CD14-positive monocyte (primary cell): ENCODE measurements at regions not wholly inside any gene's neighbourhood (a gene's known extent, or its start where the extent isn't known, plus 50 kb on each side); places are given as distances from the start of the nearest gene placed in this dataset.

Experiments used
- DNase-seq, 3 donors: peaks; one replicate each; pipeline ENCODE4 v3.0.0-alpha.2; 2011 to 2022
- H2AFZ ChIP-seq: 2 replicates; pipeline ENCODE4 v1.6.0; 2012; ENCODE audit warnings: mild to moderate bottlenecking, low read depth, low read length, inconsistent platforms; ENCODE audit not compliant: insufficient read depth, poor library complexity, severe bottlenecking
- H3K27ac ChIP-seq, 2 donors: 1 replicate in 1 of 2; 2 replicates in 1 of 2; pipeline ENCODE4 v1.5.1; 2012 to 2013; ENCODE audit warnings: low read length in 2 of 2, control low read depth in 1 of 2, inconsistent platforms in 1 of 2, low read depth in 1 of 2, mild to moderate bottlenecking in 1 of 2
- H3K27me3 ChIP-seq, 2 donors: one replicate each; pipeline versions ENCODE4 v1.6.0 to v1.6.1; 2011 to 2013; ENCODE audit warnings: low read length in 2 of 2; ENCODE audit not compliant: control insufficient read depth in 2 of 2, insufficient read depth in 2 of 2
- H3K36me3 ChIP-seq, 2 donors: replicated peaks in 1 of 2; 1 replicate in 1 of 2; 2 replicates in 1 of 2; pipeline versions ENCODE4 v1.5.1 to v1.6.1; 2012 to 2013; ENCODE audit warnings: low read length in 2 of 2, control low read depth in 1 of 2, inconsistent platforms in 1 of 2, mild to moderate bottlenecking in 1 of 2; ENCODE audit not compliant: insufficient read depth in 2 of 2, control insufficient read depth in 1 of 2
- H3K4me1 ChIP-seq, 2 donors: 1 replicate in 1 of 2; 2 replicates in 1 of 2; pipeline versions ENCODE4 v1.5.1 to v1.6.1; 2012 to 2013; ENCODE audit warnings: low read length in 2 of 2, control low read depth in 1 of 2, inconsistent platforms in 1 of 2, mild to moderate bottlenecking in 1 of 2, moderate library complexity in 1 of 2; ENCODE audit not compliant: insufficient read depth in 2 of 2, control insufficient read depth in 1 of 2
- H3K4me2 ChIP-seq: replicated peaks from 2 replicates; pipeline ENCODE3; 2012; ENCODE audit warnings: low read length, moderate library complexity, mild to moderate bottlenecking; ENCODE audit not compliant: poor library complexity, severe bottlenecking; ENCODE audit errors: extremely low read depth
- H3K4me3 ChIP-seq, 3 experiments: fragments of 200-600 bp in 1 of 3; sonication (generic) in 1 of 3; replicated peaks in 1 of 3; 1 replicate in 2 of 3; 2 replicates in 1 of 3; pipeline ENCODE4 v1.5.1; 2011 to 2013; ENCODE audit warnings: low read length in 3 of 3, mild to moderate bottlenecking in 3 of 3, control low read depth in 2 of 3, low read depth in 2 of 3, inconsistent platforms in 1 of 3, moderate library complexity in 1 of 3
- H3K79me2 ChIP-seq: 2 replicates; pipeline ENCODE4 v1.6.0; 2012; ENCODE audit warnings: mild to moderate bottlenecking, control low read depth, inconsistent platforms, low read length, moderate library complexity; ENCODE audit not compliant: insufficient read depth
- H3K9ac ChIP-seq: 2 replicates; pipeline ENCODE4 v1.6.0; 2017; ENCODE audit warnings: low read length, mild to moderate bottlenecking; ENCODE audit not compliant: insufficient read depth, poor library complexity, severe bottlenecking
- H3K9me3 ChIP-seq, 2 donors: replicated peaks in 1 of 2; 1 replicate in 1 of 2; 2 replicates in 1 of 2; pipeline versions ENCODE4 v1.5.1 to v1.6.1; 2012 to 2013; ENCODE audit warnings: low read length in 2 of 2, control low read depth in 1 of 2; ENCODE audit not compliant: control insufficient read depth in 1 of 2, insufficient read depth in 1 of 2
- H4K20me1 ChIP-seq: 2 replicates; pipeline ENCODE4 v1.6.0; 2012; ENCODE audit warnings: mild to moderate bottlenecking, low read length, control low read depth, moderate library complexity; ENCODE audit not compliant: insufficient read depth
- H3K27ac Mint-ChIP-seq, 7 donors: one replicate each; pipeline ENCODE4 v1.8.0; 2020; ENCODE audit warnings: mild to moderate bottlenecking in 7 of 7, mixed read lengths in 7 of 7, moderate library complexity in 6 of 7, inconsistent platforms in 2 of 7
- H3K27me3 Mint-ChIP-seq, 3 donors: one replicate each; pipeline ENCODE4 v1.8.0; 2021 to 2022; ENCODE audit warnings: low read depth in 3 of 3, mild to moderate bottlenecking in 3 of 3, mixed read lengths in 3 of 3, moderate library complexity in 3 of 3, inconsistent platforms in 1 of 3
- H3K36me3 Mint-ChIP-seq, 2 donors: one replicate each; pipeline ENCODE4 v1.8.0; 2020; ENCODE audit warnings: mixed read lengths in 2 of 2, inconsistent platforms in 1 of 2, mild to moderate bottlenecking in 1 of 2
- H3K4me1 Mint-ChIP-seq: one replicate; pipeline ENCODE4 v1.8.0; 2020; ENCODE audit warnings: mild to moderate bottlenecking, mixed read lengths
- H3K4me3 Mint-ChIP-seq, 2 donors: one replicate each; pipeline ENCODE4 v1.8.0; 2020; ENCODE audit warnings: mild to moderate bottlenecking in 2 of 2, mixed read lengths in 2 of 2, moderate library complexity in 1 of 2
- H3K9me3 Mint-ChIP-seq, 7 donors: one replicate each; pipeline ENCODE4 v1.8.0; 2020 to 2022; ENCODE audit warnings: mixed read lengths in 7 of 7, mild to moderate bottlenecking in 6 of 7, moderate library complexity in 6 of 7, inconsistent platforms in 2 of 7
- CTCF ChIP-seq: fragments of 200-600 bp; IDR thresholded peaks from one replicate; pipeline ENCODE4 v1.8.0; 2022; ENCODE audit warnings: antibody characterized with exemption, mild to moderate bottlenecking
- WGBS: methylation state at CpG from one replicate; pipeline ENCODE4 v1.1.5; 2013; ENCODE audit warnings: missing lambda C conversion rate; ENCODE audit not compliant: insufficient coverage; 5-methylcytosine and 5-hydroxymethylcytosine counted together
- intact Hi-C, 2 donors: fragments of 100-400 bp; cut with micrococcal nuclease; formaldehyde crosslinking; loops; one replicate each; pipeline versions ENCODE4 v1.15.0 to v1.15.1; 2023

- DNase-seq = no peak
- no peak for TF ChIP-seq CTCF
- no peaks in the 10 kb centered on the region for H3K79me2 ChIP-seq
- 90% methylated on average over 5 of the region's 5 CpGs for WGBS
- H3K27ac ChIP-seq = no peak overlapping the region
- Mint-ChIP-seq H3K4me3 (no peak overlapping the region), H3K36me3 (no peaks in the 10 kb centered on the region), H3K27me3 (no peaks in the 10 kb centered on the region), H3K4me1 (no peaks in the 10 kb centered on the region), H3K27ac (no peak overlapping the region), H3K9me3 (peaks cover 0 to 3% (median 0%) of the 10 kb centered on the region in 7 donors)
- no peaks in the 10 kb centered on the region for H3K4me1 ChIP-seq
- no peak overlapping the region for H3K4me3 ChIP-seq
- H4K20me1 ChIP-seq = no peaks in the 10 kb centered on the region
- H3K36me3 ChIP-seq = no peaks in the 10 kb centered on the region
- H3K27me3 ChIP-seq = no peaks in the 10 kb centered on the region
- no peak overlapping the region for H3K9ac ChIP-seq
- no peaks in the 10 kb centered on the region for H3K9me3 ChIP-seq
- no peak overlapping the region for H3K4me2 ChIP-seq
- intact Hi-C loops = no loop called here
- H2AFZ ChIP-seq = no peak overlapping the region
These were observed 932.9 kb downstream of the TDRD15 start for GRCh38 chr2:22056621-22057132.

GRCh38 chr2:22062679-22063078, 938.9 kb downstream of the TDRD15 start:
- Mint-ChIP-seq H3K4me3 (no peak overlapping the region), H3K27ac (no peak overlapping the region), H3K36me3 (no peaks in the 10 kb centered on the region), H3K27me3 (peaks cover 0 to 2% (median 0%) of the 10 kb centered on the region in 3 donors), H3K9me3 (peaks cover 0 to 2% (median 0%) of the 10 kb centered on the region in 7 donors), H3K4me1 (no peaks in the 10 kb centered on the region)
- no peak for DNase-seq
- Histone ChIP-seq H3K9me3 (no peaks in the 10 kb centered on the region), H3K9ac (no peak overlapping the region), H2AFZ (no peak overlapping the region), H3K27me3 (no peaks in the 10 kb centered on the region), H3K4me3 (no peak overlapping the region), H3K4me2 (no peak overlapping the region), H4K20me1 (no peaks in the 10 kb centered on the region), H3K79me2 (no peaks in the 10 kb centered on the region), H3K27ac (no peak overlapping the region), H3K36me3 (no peaks in the 10 kb centered on the region), H3K4me1 (no peaks in the 10 kb centered on the region)
- intact Hi-C loops = no loop called here
- TF ChIP-seq CTCF = no peak
- no CpG with 5 or more reads among the region's 4 CpGs for WGBS
